ENCODE measurements at regions not wholly inside any gene's neighbourhood (a gene's known extent, or its start where the extent isn't known, plus 50 kb on each side); places are given as distances from the start of the nearest gene placed in this dataset.
A peak's percentile ranks its signal among the peaks of the same experiment; 100 is the strongest.

GRCh38 chr12:47408171-47408871, 297.5 kb downstream of the RPAP3 start:
- DNase-seq = peak in 1 of 2 donors; percentile 23

- no peak for DNase-seq
Observed at GRCh38 chr12:47407463-47408129, 298.2 kb downstream of the RPAP3 start.

- no peak for DNase-seq
Observed at GRCh38 chr12:47403681-47404080, 302.1 kb downstream of the RPAP3 start.

- DNase-seq = peak; percentile 84 to 90
Observed at GRCh38 chr12:47401196-47401595, 304.6 kb downstream of the RPAP3 start.

GRCh38 chr12:47400266-47400665, 305.6 kb downstream of the RPAP3 start:
- no peak for DNase-seq

- peak; percentile 56 to 57 for DNase-seq
Observed at GRCh38 chr12:47397664-47398281, 308.1 kb downstream of the RPAP3 start.

- no peak for DNase-seq
Observed at GRCh38 chr12:47396902-47397663, 308.7 kb downstream of the RPAP3 start.

- no peak for DNase-seq
Observed at GRCh38 chr12:47394070-47394469, 311.8 kb downstream of the RPAP3 start.

GRCh38 chr12:47393403-47393790, 312.4 kb downstream of the RPAP3 start:
- DNase-seq = no peak

GRCh38 chr12:47391566-47391965, 311.8 kb upstream of the AMIGO2 start:
- no peak for DNase-seq

- DNase-seq = no peak
Observed at GRCh38 chr12:47388712-47389111, 309.0 kb upstream of the AMIGO2 start.

- no peak for DNase-seq
Observed at GRCh38 chr12:47387994-47388393, 308.2 kb upstream of the AMIGO2 start.

- DNase-seq = no peak
Observed at GRCh38 chr12:47385653-47386052, 305.9 kb upstream of the AMIGO2 start.

- DNase-seq = no peak
Observed at GRCh38 chr12:47383942-47384341, 304.2 kb upstream of the AMIGO2 start.

- no peak for DNase-seq
Observed at GRCh38 chr12:47382305-47382704, 302.5 kb upstream of the AMIGO2 start.

GRCh38 chr12:47378907-47379306, 299.1 kb upstream of the AMIGO2 start:
- peak; percentile 17 to 45 for DNase-seq

GRCh38 chr12:47378222-47378582, 298.4 kb upstream of the AMIGO2 start:
- DNase-seq = peak in 1 of 2 donors; percentile 17

- no peak for DNase-seq
Observed at GRCh38 chr12:47377414-47378221, 297.9 kb upstream of the AMIGO2 start.

- DNase-seq = no peak
Observed at GRCh38 chr12:47376927-47377326, 297.2 kb upstream of the AMIGO2 start.

GRCh38 chr12:47373554-47374150, 293.9 kb upstream of the AMIGO2 start:
- no peak for DNase-seq

- no peak for DNase-seq
Observed at GRCh38 chr12:47370421-47370820, 290.7 kb upstream of the AMIGO2 start.

- no peak for DNase-seq
Observed at GRCh38 chr12:47369085-47369484, 289.3 kb upstream of the AMIGO2 start.
